SK-N-SH (cell line): ENCODE measurements at regions not wholly inside any gene's neighbourhood (a gene's known extent, or its start where the extent isn't known, plus 50 kb on each side); places are given as distances from the start of the nearest gene placed in this dataset.

Source experiments
- CTCF ChIP-seq: fragments of 200-600 bp; sonication (generic); IDR thresholded peaks from 2 replicates; pipeline ENCODE4 v1.6.1; 2017; ENCODE audit warnings: antibody characterized with exemption, mild to moderate bottlenecking, moderate library complexity
- FOXM1 ChIP-seq: IDR thresholded peaks from 2 replicates; pipeline ENCODE4 v1.4.0; 2012; ENCODE audit warnings: low read depth, mild to moderate bottlenecking
- MAX ChIP-seq: IDR thresholded peaks from 2 replicates; pipeline ENCODE4 v1.4.0; 2012; ENCODE audit warnings: low read depth
- MEF2A ChIP-seq: IDR thresholded peaks from 2 replicates; pipeline ENCODE4 v1.4.0; 2012; ENCODE audit warnings: low read depth, borderline replicate concordance
- PBX3 ChIP-seq: IDR thresholded peaks from 2 replicates; pipeline ENCODE4; 2012
- POLR2AphosphoS5 ChIP-seq: IDR thresholded peaks from 2 replicates; pipeline ENCODE4 v1.6.1; 2012; ENCODE audit warnings: low read depth, low read length
- SIN3A ChIP-seq: IDR thresholded peaks from 2 replicates; pipeline ENCODE4 v1.6.1; 2012; ENCODE audit warnings: low read depth, mild to moderate bottlenecking, low read length, moderate library complexity, borderline replicate concordance
- USF2 ChIP-seq: fragments of 150-350 bp; IDR thresholded peaks from 2 replicates; pipeline ENCODE4 v1.6.1; 2017; ENCODE audit warnings: antibody characterized with exemption, low read length, low read depth, borderline replicate concordance
- ZBTB33 ChIP-seq: IDR thresholded peaks from 2 replicates; pipeline ENCODE4 v1.4.0; 2012; ENCODE audit warnings: low read depth, borderline replicate concordance

- TF ChIP-seq CTCF (no peak), FOXM1 (no peak), POLR2AphosphoS5 (no peak), SIN3A (no peak), MAX (no peak), PBX3 (no peak), ZBTB33 (no peak), USF2 (no peak), MEF2A (no peak)
Measured at GRCh38 chr12:105429511-105429910, 99.0 kb downstream of the C12orf75 start.
